ENCODE measurements at regions not wholly inside any gene's neighbourhood (a gene's known extent, or its start where the extent isn't known, plus 50 kb on each side); places are given as distances from the start of the nearest gene placed in this dataset.

DNA sequence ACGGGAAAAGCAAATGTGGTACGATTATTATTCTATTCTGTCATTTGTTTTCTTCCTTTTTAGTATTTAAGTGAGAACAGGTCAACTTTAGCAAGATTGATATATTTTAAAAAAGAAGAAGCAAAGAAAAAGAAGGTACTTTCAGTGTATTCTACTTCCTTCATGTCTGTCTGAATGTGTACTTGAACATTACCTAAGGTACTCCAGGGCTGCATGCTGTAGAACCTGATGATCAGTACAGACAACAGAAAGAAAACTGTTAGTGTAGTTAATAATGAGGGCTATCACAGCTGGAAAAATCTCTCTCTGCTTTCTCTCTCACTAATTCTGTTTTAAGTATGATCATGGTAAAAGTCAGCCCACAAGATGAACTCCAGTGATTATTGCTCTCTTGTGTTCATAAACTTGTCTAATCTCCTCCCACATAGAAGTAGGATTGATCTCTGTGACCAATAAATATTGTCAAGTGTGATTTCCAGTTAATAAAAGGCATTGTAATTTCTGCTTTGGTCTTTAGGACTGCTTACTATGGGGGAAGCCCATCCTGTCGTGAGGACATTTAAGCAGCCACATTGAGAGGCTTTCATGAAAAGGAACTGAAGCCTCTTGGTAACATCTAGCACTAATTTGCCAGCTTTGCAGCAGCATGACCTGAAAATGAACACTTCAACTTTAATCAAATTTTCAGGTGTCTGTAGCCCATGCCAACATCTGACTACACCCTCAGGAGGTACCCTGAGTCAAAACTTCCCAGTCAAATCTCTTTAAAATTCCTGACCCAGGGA lies 864.0 kb upstream of the ACO1 start:
- no peaks in the 10 kb centered on the region for H3K4me1 ChIP-seq
- no peaks in the 10 kb centered on the region for H3K9me3 ChIP-seq
- no peaks in the 10 kb centered on the region for H3K27me3 ChIP-seq
- no peak for DNase-seq (ENCODE audit: low spot score in 2 of 2)
- no peak overlapping the region for H3K27ac ChIP-seq
- H3K36me3 ChIP-seq, result no peaks in the 10 kb centered on the region
- intact Hi-C loops (cut with DNase I), result no loop called here
- TF ChIP-seq, protein P1, sequence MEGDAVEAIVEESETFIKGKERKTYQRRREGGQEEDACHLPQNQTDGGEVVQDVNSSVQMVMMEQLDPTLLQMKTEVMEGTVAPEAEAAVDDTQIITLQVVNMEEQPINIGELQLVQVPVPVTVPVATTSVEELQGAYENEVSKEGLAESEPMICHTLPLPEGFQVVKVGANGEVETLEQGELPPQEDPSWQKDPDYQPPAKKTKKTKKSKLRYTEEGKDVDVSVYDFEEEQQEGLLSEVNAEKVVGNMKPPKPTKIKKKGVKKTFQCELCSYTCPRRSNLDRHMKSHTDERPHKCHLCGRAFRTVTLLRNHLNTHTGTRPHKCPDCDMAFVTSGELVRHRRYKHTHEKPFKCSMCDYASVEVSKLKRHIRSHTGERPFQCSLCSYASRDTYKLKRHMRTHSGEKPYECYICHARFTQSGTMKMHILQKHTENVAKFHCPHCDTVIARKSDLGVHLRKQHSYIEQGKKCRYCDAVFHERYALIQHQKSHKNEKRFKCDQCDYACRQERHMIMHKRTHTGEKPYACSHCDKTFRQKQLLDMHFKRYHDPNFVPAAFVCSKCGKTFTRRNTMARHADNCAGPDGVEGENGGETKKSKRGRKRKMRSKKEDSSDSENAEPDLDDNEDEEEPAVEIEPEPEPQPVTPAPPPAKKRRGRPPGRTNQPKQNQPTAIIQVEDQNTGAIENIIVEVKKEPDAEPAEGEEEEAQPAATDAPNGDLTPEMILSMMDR (IDR thresholded peaks at IDR 0.05), result no peak
- no peak overlapping the region for H3K4me3 ChIP-seq

DNA sequence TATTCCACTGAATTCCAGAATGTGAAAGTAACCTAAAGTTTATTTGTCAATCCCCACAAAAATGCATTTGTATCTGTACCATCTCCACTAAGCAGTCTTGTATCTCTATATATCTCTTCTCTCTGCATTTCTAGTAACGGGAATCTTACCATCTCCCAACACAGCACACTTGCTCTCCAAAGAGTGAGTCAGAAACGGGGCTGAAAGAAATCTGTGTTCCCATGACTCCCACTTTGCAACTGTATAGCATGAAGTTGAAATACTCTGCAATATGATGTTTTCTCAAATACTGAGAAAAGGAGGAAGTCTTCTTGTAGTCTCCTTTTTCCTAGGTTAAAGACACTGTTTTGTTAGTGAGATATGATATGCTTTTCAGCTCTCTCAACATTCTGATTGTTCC lies 848.8 kb upstream of the ACO1 start:
- intact Hi-C loops (cut with DNase I), result no loop called here
- TF ChIP-seq, protein P1 (IDR thresholded peaks at IDR 0.05), result no peak

DNA sequence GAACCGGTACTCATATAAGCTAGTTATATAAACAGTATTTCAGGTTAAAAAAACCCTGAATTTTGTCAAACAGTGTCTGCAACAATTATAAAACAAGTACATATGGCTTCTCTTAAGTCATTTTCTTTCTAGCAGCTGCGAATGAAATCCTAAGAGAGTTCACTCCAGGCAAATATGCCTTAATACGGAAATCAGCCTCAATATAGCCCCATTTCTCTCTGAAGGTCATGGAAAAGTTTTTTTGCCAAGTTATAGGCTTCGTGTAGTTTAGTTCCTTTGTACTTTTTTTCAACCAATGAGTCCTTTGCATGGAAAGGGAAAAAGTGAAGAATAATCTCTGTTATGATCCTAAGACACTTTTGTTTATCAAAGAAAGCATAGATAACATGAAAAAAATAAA lies 848.0 kb upstream of the ACO1 start:
- intact Hi-C loops (cut with DNase I), result no loop called here
- no peaks in the 10 kb centered on the region for H3K4me1 ChIP-seq
- H3K27me3 ChIP-seq, result no peaks in the 10 kb centered on the region
- H3K4me3 ChIP-seq, result no peak overlapping the region
- H3K27ac ChIP-seq, result no peak overlapping the region
- no peak for DNase-seq (ENCODE audit: low spot score in 2 of 2)
- no peaks in the 10 kb centered on the region for H3K9me3 ChIP-seq
- H3K36me3 ChIP-seq, result no peaks in the 10 kb centered on the region
- TF ChIP-seq, protein P1 (IDR thresholded peaks at IDR 0.05), result no peak

More for the DNA sequence above, 848.8 kb upstream of the ACO1 start:
- no peak for DNase-seq (ENCODE audit: low spot score in 2 of 2)
- no peaks in the 10 kb centered on the region for H3K27me3 ChIP-seq
- no peak overlapping the region for H3K4me3 ChIP-seq
- no peaks in the 10 kb centered on the region for H3K4me1 ChIP-seq
- no peaks in the 10 kb centered on the region for H3K36me3 ChIP-seq
- H3K27ac ChIP-seq, result no peak overlapping the region
- no peaks in the 10 kb centered on the region for H3K9me3 ChIP-seq

DNA sequence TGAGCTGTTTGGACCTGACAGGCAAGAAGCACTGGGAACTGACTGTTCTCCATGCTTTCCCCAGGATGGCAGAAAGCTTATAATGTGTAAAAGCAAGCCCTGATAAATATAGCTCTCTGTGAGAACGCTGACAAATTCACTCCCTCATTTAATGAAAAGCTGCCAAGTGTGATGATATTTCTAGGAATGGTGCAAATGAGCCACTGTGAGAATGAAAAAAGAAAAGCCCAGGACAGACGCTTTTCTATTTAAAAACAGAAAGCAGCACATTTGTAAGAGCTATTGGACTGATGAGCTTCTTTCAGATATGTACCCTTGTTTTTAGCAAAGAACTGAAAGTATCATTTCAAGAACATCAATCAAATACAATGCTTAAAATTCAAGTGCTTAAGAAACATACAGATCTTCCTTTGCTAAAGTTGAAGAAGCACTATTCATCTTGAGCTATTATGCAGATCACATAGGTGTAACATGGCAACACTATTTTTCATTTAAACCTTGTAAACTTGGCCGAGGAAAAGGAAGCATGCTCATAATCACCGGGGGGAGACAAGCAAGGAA lies 842.6 kb upstream of the ACO1 start:
- Histone ChIP-seq H3K27me3 (no peaks in the 10 kb centered on the region), H3K4me3 (no peak overlapping the region), H3K9me3 (no peaks in the 10 kb centered on the region), H3K36me3 (no peaks in the 10 kb centered on the region), H3K4me1 (no peaks in the 10 kb centered on the region), H3K27ac (no peak overlapping the region)
- DNase-seq (ENCODE audit: low spot score in 2 of 2), result no peak
- intact Hi-C loops (cut with DNase I), result loop anchor here (10.0 kb wide), 1 partner anchor 53 kb away; no protein-coding TSS in a partner anchor
- TF ChIP-seq, protein P1 (IDR thresholded peaks at IDR 0.05), result no peak

DNA sequence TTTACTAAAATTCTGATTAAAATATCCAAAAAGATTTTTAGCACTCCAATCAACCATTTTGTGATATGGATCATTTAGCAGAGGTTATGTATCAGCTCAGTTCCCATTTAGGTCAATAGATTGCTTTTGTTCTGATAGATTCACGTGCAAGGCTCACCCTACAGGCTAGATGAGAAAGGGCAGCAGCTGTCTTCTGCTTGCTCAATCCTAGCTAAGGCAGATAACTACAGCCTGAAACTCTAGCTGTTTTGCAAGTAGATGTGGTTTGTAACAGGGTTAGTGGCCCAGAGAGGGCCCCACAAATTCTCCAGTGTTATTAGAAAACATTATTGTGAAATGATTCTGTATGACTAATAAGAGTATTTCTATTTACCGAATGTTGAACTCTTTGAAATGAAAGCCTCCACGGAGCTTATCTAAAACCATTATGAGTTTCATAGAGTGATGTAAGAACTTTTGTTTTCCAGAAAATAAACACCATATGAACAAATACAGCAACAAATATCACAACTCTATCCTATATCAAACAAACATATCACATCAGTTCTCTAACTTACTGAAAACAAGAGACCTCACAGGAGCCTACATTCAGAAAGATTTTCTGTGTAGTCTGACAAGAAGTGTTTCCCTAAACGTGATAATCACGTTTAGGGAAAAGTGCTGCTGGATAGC lies 841.9 kb upstream of the ACO1 start:
- no peaks in the 10 kb centered on the region for H3K4me1 ChIP-seq
- no peak for DNase-seq (ENCODE audit: low spot score in 2 of 2)
- H3K9me3 ChIP-seq, result no peaks in the 10 kb centered on the region
- H3K27me3 ChIP-seq, result no peaks in the 10 kb centered on the region
- no peaks in the 10 kb centered on the region for H3K36me3 ChIP-seq
- no peak overlapping the region for H3K4me3 ChIP-seq
- H3K27ac ChIP-seq, result no peak overlapping the region
- TF ChIP-seq, protein P1 (IDR thresholded peaks at IDR 0.05), result no peak
- intact Hi-C loops (cut with DNase I), result loop anchor here (10.0 kb wide), 1 partner anchor 52 kb away; no protein-coding TSS in a partner anchor

Measured in ascending aorta (tissue), 2 donors.